ENCODE measurements at regions not wholly inside any gene's neighbourhood (a gene's known extent, or its start where the extent isn't known, plus 50 kb on each side); places are given as distances from the start of the nearest gene placed in this dataset.

GRCh38 chr5:128591598-128592455 lies 53.8 kb upstream of the FBN2 start:
- 18% methylated on average over 5 of the region's 5 CpGs for WGBS (ENCODE audit: low lambda C conversion rate)
- H3F3A ChIP-seq (replicated peaks; ENCODE audit: insufficient read depth), result no peaks in the 10 kb centered on the region
- no peak for TF ChIP-seq FOXJ3 (CRISPR knock-in tag; IDR thresholded peaks at IDR 0.05)
- TF ChIP-seq, protein P1, sequence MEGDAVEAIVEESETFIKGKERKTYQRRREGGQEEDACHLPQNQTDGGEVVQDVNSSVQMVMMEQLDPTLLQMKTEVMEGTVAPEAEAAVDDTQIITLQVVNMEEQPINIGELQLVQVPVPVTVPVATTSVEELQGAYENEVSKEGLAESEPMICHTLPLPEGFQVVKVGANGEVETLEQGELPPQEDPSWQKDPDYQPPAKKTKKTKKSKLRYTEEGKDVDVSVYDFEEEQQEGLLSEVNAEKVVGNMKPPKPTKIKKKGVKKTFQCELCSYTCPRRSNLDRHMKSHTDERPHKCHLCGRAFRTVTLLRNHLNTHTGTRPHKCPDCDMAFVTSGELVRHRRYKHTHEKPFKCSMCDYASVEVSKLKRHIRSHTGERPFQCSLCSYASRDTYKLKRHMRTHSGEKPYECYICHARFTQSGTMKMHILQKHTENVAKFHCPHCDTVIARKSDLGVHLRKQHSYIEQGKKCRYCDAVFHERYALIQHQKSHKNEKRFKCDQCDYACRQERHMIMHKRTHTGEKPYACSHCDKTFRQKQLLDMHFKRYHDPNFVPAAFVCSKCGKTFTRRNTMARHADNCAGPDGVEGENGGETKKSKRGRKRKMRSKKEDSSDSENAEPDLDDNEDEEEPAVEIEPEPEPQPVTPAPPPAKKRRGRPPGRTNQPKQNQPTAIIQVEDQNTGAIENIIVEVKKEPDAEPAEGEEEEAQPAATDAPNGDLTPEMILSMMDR (IDR thresholded peaks at IDR 0.05), result no peak
- TF ChIP-seq RCOR1 (IDR thresholded peaks at IDR 0.05; ENCODE audit: low read length), result no peak
- no peak for TF ChIP-seq SIN3A (IDR thresholded peaks at IDR 0.05; ENCODE audit: borderline replicate concordance, low read depth, low read length)
- TF ChIP-seq NFIC (IDR thresholded peaks at IDR 0.05; ENCODE audit: borderline replicate concordance), result no peak
- TF ChIP-seq, protein P2, sequence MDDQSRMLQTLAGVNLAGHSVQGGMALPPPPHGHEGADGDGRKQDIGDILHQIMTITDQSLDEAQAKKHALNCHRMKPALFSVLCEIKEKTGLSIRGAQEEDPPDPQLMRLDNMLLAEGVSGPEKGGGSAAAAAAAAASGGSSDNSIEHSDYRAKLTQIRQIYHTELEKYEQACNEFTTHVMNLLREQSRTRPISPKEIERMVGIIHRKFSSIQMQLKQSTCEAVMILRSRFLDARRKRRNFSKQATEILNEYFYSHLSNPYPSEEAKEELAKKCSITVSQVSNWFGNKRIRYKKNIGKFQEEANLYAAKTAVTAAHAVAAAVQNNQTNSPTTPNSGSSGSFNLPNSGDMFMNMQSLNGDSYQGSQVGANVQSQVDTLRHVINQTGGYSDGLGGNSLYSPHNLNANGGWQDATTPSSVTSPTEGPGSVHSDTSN (IDR thresholded peaks at IDR 0.05), result no peak
- TF ChIP-seq RXRA (IDR thresholded peaks at IDR 0.05; ENCODE audit: borderline replicate concordance, low read depth), result no peak
- no peak overlapping the region for H3K4me3 ChIP-seq (ENCODE audit: low read depth in 2 of 2, low read length in 1 of 2)
- H3K4me2 ChIP-seq, result no peak overlapping the region
- no peaks in the 10 kb centered on the region; a peak in 1 of 4 replicates for H3K4me1 ChIP-seq (ENCODE audit: control insufficient read depth in 1 of 2, insufficient read depth in 2 of 2, low read depth in 1 of 2, low read length in 1 of 2)
- H3K9me3 ChIP-seq, result no peaks in the 10 kb centered on the region
- H2AFZ ChIP-seq (ENCODE audit: low read depth), result no peak overlapping the region
- POLR2A ChIA-PET, result no interaction called here
- H3K27ac ChIP-seq (ENCODE audit: low read depth in 2 of 2, low read length in 1 of 2), result no peak overlapping the region
- no peaks in the 10 kb centered on the region for H3K36me3 ChIP-seq (replicated peaks in 1 of 2; ENCODE audit: control insufficient read depth in 1 of 2, insufficient read depth in 2 of 2, low read length in 1 of 2)
- no peaks in the 10 kb centered on the region for H3K79me2 ChIP-seq (ENCODE audit: insufficient read depth)
- no peaks in the 10 kb centered on the region; the same call in 1 of the 2 replicates for H3K9me2 ChIP-seq
- H3K27me3 ChIP-seq (ENCODE audit: insufficient read depth), result no peaks in the 10 kb centered on the region
- H4K20me1 ChIP-seq (ENCODE audit: insufficient read depth), result no peaks in the 10 kb centered on the region
- no peak for DNase-seq
- CTCF ChIA-PET, result no interaction called here
- no peak overlapping the region for H3K9ac ChIP-seq

- 6% methylated on average over 4 of the region's 4 CpGs for WGBS (ENCODE audit: low lambda C conversion rate)
- no peak for DNase-seq
- no peaks in the 10 kb centered on the region; a peak in 1 of 4 replicates for H3K4me1 ChIP-seq (ENCODE audit: control insufficient read depth in 1 of 2, insufficient read depth in 2 of 2, low read depth in 1 of 2, low read length in 1 of 2)
- H3K27ac ChIP-seq (ENCODE audit: low read depth in 2 of 2, low read length in 1 of 2), result no peak overlapping the region
- no peaks in the 10 kb centered on the region for H3K79me2 ChIP-seq (ENCODE audit: insufficient read depth)
- ChIA-PET POLR2A (no interaction called here), CTCF (no interaction called here)
- H3K36me3 ChIP-seq (replicated peaks in 1 of 2; ENCODE audit: control insufficient read depth in 1 of 2, insufficient read depth in 2 of 2, low read length in 1 of 2), result no peaks in the 10 kb centered on the region
- no peak overlapping the region for H3K9ac ChIP-seq
- H3K4me2 ChIP-seq, result no peak overlapping the region
- no peak overlapping the region for H2AFZ ChIP-seq (ENCODE audit: low read depth)
- H3K4me3 ChIP-seq (ENCODE audit: low read depth in 2 of 2, low read length in 1 of 2), result no peak overlapping the region
- H3K9me2 ChIP-seq, result no peaks in the 10 kb centered on the region
- no peaks in the 10 kb centered on the region for H3K9me3 ChIP-seq
- H3K27me3 ChIP-seq (ENCODE audit: insufficient read depth), result no peaks in the 10 kb centered on the region
- H4K20me1 ChIP-seq (ENCODE audit: insufficient read depth), result no peaks in the 10 kb centered on the region
- no peaks in the 10 kb centered on the region for H3F3A ChIP-seq (replicated peaks; ENCODE audit: insufficient read depth)
- TF ChIP-seq, protein P1 (IDR thresholded peaks at IDR 0.05), result no peak
- no peak for TF ChIP-seq RAD21 (IDR thresholded peaks at IDR 0.05; ENCODE audit: low read length)
- no peak for TF ChIP-seq POLR2AphosphoS5 (IDR thresholded peaks at IDR 0.05; ENCODE audit: low read depth, low read length)
Measured at GRCh38 chr5:128596071-128596470, 58.0 kb upstream of the FBN2 start.
